Thymus (tissue), 11 donors: ENCODE measurements at regions not wholly inside any gene's neighbourhood (a gene's known extent, or its start where the extent isn't known, plus 50 kb on each side); places are given as distances from the start of the nearest gene placed in this dataset.

ENCODE experiments used
- DNase-seq, 9 donors: peaks; one replicate each; pipeline ENCODE4 v3.0.0-alpha.2; 2013; ENCODE audit warnings: low spot score in 9 of 9, low read depth in 6 of 9, missing footprints in 1 of 9
- H3K27ac ChIP-seq, 2 donors: one replicate each; pipeline ENCODE4 v1.5.1; 2013; ENCODE audit warnings: control low read depth in 1 of 2, low read depth in 1 of 2, low read length in 1 of 2, mild to moderate bottlenecking in 1 of 2, moderate library complexity in 1 of 2
- H3K27me3 ChIP-seq, 2 donors: one replicate each; pipeline ENCODE4 v1.5.1; 2013; ENCODE audit warnings: low read length in 1 of 2; ENCODE audit not compliant: control insufficient read depth in 2 of 2, insufficient read depth in 1 of 2
- H3K36me3 ChIP-seq, 2 donors: one replicate each; pipeline ENCODE4 v1.5.1; 2013; ENCODE audit warnings: low read length in 1 of 2, mild to moderate bottlenecking in 1 of 2, moderate library complexity in 1 of 2; ENCODE audit not compliant: control insufficient read depth in 2 of 2, insufficient read depth in 2 of 2
- H3K4me1 ChIP-seq, 2 donors: one replicate each; pipeline ENCODE4 v1.5.1; 2013; ENCODE audit warnings: low read length in 2 of 2; ENCODE audit not compliant: control insufficient read depth in 2 of 2, insufficient read depth in 2 of 2
- H3K4me3 ChIP-seq, 2 donors: one replicate each; pipeline ENCODE4 v1.5.1; 2013; ENCODE audit warnings: low read length in 2 of 2, control low read depth in 1 of 2, mild to moderate bottlenecking in 1 of 2
- H3K9me3 ChIP-seq, 2 donors: one replicate each; pipeline ENCODE4 v1.5.1; 2013; ENCODE audit warnings: low read length in 1 of 2, mild to moderate bottlenecking in 1 of 2; ENCODE audit not compliant: control insufficient read depth in 2 of 2, insufficient read depth in 1 of 2
- WGBS: extraction: QIAGEN DNeasy Blood & Tissue Kit; methylation state at CpG from one replicate; pipeline ENCODE4 v1.1.7; 2013; 5-methylcytosine and 5-hydroxymethylcytosine counted together
- donor health status: healthy.

DNA sequence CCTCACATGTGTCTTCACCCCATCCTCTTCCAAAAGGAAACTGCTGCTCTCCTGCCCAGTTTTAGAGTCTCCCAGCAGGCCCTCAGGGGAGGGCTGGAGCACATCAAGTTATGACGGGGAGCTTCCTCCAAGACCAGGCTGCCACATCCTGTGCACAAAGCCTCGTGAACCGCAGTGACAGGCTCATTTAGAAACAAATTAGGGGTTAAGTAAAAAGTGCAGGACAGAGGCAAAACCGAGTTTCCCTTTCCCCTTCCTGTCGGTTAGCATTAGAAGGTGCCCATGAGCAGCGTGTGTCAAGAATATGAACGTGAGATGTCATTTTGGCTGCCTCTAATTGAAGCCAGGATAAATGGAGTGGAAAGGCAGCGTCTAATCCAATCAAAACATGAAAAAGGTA, 199.7 kb downstream of the ARRDC4 start:
- WGBS: 1% methylated on average over 8 of the region's 8 CpGs
- peak in 8 of 9 donors; percentile 39 to 74 (median 62) for DNase-seq
- Histone ChIP-seq H3K27me3 (no peaks in the 10 kb centered on the region), H3K4me1 (peaks cover 17 to 25% of the 10 kb centered on the region in 2 donors), H3K36me3 (no peaks in the 10 kb centered on the region), H3K9me3 (peaks cover 0 to 5% of the 10 kb centered on the region in 2 donors), H3K27ac (peak overlapping the region in 1 of 2 donors; percentile 66), H3K4me3 (no peak overlapping the region)

DNA sequence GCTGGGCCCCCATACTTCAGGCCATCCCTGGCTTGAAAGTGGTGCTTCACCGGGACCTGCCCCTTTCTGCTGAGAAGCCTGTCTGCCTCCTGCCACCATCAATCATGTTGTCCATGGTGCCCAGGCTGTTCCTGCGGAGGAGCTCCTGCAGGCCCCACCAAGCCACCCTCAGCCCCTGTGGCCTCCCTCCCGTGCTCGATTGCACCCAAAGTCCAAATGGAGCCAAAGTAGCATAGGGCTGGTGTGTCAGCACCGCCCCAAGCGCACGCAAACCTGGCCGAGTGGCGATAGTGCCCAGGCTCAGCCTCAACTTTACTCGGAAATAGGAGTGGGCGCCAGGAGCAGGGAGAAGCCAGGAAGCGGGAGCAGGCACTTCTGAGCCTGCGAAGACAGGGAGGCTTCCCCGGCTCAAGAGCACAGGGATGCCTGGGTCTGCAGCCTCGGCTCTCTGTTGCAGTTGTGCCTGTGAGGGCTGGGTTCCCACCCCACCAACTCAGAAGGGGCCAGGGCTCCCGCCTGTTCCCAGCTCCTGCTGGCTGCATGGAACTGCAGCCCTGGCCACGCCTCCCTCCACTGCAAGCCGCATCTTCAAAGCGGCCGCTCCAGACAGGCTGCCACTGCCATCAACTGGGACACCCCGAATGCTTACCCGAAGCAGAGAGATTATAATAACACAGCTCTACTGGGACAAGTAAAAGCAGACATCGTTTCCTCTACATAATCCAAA, 203.0 kb downstream of the ARRDC4 start:
- Histone ChIP-seq H3K9me3 (peaks cover 0 to 5% of the 10 kb centered on the region in 2 donors), H3K27ac (no peak overlapping the region), H3K4me1 (peaks cover 17 to 22% of the 10 kb centered on the region in 2 donors), H3K36me3 (no peaks in the 10 kb centered on the region), H3K27me3 (no peaks in the 10 kb centered on the region), H3K4me3 (no peak overlapping the region)
- DNase-seq: no peak
- WGBS: 96% methylated on average over 23 of the region's 23 CpGs

DNA sequence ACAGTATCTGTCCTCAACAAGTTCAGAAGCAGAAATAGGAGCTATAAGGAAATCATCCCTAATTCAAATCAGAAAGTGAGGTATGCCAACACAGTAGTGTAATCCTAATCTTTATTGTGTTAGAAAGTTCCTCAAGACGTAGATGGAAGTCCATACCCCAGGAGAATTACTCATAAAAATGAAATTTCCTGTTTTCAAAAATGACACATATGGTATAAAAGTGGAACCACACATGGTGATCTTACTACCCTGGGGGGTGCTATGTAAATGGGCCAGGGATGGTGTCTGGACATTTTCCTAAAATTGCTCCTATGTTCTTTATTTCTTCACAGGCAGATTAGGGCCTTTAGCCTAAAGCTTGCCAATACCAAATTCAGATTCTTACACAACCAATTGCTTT, 204.1 kb downstream of the ARRDC4 start:
- Histone ChIP-seq H3K27me3 (no peaks in the 10 kb centered on the region), H3K4me3 (no peak overlapping the region), H3K36me3 (no peaks in the 10 kb centered on the region), H3K27ac (no peak overlapping the region), H3K9me3 (peaks cover 0 to 5% of the 10 kb centered on the region in 2 donors), H3K4me1 (peaks cover 17 to 20% of the 10 kb centered on the region in 2 donors)
- 90% methylated on average over 1 of the region's 1 CpG for WGBS
- no peak for DNase-seq

DNA sequence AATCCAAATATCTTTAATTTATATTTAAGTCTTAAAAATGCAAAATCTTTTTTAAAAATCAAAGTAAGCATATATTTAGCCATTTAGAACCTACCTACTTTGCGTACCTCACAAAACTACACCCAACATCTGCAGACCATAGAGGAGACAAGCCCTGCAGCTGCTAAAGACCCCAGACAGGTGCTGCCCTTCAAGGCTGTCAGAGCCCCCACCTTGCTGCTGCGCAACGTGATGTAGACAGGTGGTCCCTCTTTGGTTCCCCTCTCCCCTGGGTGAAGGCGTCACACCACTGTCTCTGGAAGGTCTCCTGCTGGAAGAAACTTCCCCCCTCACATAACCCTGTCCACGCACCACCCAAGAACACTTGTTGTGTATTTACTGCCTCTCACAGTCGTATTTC, 204.5 kb downstream of the ARRDC4 start:
- no peaks in the 10 kb centered on the region for H3K36me3 ChIP-seq
- H3K27ac ChIP-seq: no peak overlapping the region
- H3K27me3 ChIP-seq: no peaks in the 10 kb centered on the region
- DNase-seq: no peak
- WGBS: 89% methylated on average over 6 of the region's 6 CpGs
- peaks cover 0 to 5% of the 10 kb centered on the region in 2 donors for H3K9me3 ChIP-seq
- H3K4me3 ChIP-seq: no peak overlapping the region
- peaks cover 14 to 16% of the 10 kb centered on the region in 2 donors for H3K4me1 ChIP-seq

DNA sequence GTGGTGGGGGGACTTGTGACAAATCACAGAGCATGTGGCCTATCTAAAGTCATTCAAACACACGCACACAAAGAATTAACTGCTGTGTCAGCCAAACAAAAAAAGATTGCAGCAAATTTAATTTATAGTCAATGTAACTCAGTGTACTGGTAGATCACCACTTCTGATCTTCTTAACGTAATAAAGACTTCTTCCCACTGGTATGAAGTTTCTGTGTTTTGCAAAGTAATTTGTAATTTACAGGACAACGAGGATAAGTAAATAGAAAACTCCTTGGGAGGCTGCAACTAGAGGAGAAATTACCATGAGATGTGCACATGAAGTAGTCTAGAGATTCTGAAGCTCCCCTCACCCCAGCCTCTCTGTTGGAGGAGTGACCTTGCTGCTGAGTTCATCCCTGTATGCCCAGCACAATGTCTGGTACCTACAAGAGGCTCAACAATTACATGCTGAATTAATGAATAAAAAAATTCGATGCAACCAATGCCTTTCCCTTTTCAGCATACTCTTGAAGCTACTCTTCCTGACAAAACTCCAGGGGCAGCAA, 207.3 kb downstream of the ARRDC4 start:
- Histone ChIP-seq H3K4me3 (no peak overlapping the region), H3K27ac (no peak overlapping the region), H3K4me1 (peaks cover 2 to 4% of the 10 kb centered on the region in 2 donors), H3K27me3 (no peaks in the 10 kb centered on the region), H3K9me3 (no peaks in the 10 kb centered on the region), H3K36me3 (no peaks in the 10 kb centered on the region)
- DNase-seq: no peak
- WGBS: 91% methylated on average over 4 of the region's 4 CpGs

DNA sequence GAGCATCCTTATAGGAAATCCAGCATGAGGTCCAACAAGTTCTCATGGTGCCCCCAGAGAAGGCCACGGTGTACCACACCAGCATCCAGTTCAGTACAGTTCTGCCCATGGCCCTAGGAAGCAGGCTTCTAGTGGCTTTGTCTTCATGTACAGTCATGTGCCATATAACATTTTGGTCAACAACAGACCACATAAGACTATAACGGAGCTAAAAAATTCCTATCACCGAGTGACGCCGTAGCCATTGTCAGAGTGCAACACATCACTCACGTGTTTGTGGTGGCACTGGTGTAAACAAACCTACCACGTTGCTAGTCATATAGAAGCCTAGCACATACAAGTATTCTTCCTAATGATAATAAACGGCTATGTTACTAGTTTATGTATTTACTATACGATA, 209.0 kb downstream of the ARRDC4 start:
- Histone ChIP-seq H3K27me3 (no peaks in the 10 kb centered on the region), H3K9me3 (no peaks in the 10 kb centered on the region), H3K36me3 (no peaks in the 10 kb centered on the region), H3K4me1 (peaks cover 2 to 9% of the 10 kb centered on the region in 2 donors), H3K4me3 (no peak overlapping the region), H3K27ac (no peak overlapping the region)
- DNase-seq: peak in 2 of 9 donors; percentile 35 to 37
- WGBS: 60% methylated on average over 9 of the region's 9 CpGs

DNA sequence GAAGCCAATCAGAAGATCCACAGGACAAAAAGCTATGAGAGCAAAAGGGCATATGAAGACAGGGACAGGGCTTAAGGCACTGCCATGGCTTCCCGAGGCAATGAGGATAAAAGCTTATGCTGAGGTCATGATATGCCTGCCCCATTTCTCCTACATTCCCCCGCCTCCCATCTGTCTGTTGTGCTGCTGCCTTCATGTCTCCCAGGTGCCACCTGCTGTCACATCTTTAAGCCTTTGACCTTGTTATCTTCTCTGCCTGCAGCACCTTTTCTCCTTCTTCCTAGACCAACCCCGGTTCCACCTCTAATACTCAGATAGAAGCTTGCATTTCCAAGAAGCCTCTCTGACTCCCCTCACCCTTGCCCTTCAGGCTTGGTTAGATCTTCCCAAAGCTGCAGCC, 213.8 kb downstream of the ARRDC4 start:
- Histone ChIP-seq H3K27ac (no peak overlapping the region), H3K27me3 (peaks cover 0 to 4% of the 10 kb centered on the region in 2 donors), H3K36me3 (no peaks in the 10 kb centered on the region), H3K4me1 (peaks cover 2 to 11% of the 10 kb centered on the region in 2 donors), H3K4me3 (no peak overlapping the region), H3K9me3 (no peaks in the 10 kb centered on the region)
- peak in 6 of 9 donors; percentile 11 to 66 (median 46) for DNase-seq
- 10% methylated on average over 3 of the region's 3 CpGs for WGBS

DNA sequence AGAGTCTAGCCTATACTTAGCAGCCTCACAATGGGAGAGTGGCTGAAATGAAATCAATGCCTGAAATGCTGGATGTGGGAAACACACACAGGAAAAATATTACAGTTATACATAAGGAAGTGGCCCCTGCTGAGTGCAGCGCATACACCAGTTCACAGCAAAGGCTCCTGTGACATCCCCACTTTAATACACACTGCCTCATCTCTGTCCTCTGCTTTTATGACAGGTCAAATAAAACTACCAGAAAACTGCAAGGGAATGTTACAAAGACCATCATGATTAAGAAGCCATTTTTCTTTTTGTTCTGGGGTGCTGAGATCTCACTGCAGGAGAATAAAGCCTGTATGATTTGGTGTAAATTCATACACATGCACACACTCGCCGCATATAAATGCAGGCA, 214.3 kb downstream of the ARRDC4 start:
- Histone ChIP-seq H3K9me3 (no peaks in the 10 kb centered on the region), H3K27ac (no peak overlapping the region), H3K27me3 (peaks cover 0 to 4% of the 10 kb centered on the region in 2 donors), H3K4me1 (peaks cover 0 to 8% of the 10 kb centered on the region in 2 donors), H3K4me3 (no peak overlapping the region), H3K36me3 (no peaks in the 10 kb centered on the region)
- no peak for DNase-seq
- WGBS: 92% methylated on average over 3 of the region's 3 CpGs

DNA sequence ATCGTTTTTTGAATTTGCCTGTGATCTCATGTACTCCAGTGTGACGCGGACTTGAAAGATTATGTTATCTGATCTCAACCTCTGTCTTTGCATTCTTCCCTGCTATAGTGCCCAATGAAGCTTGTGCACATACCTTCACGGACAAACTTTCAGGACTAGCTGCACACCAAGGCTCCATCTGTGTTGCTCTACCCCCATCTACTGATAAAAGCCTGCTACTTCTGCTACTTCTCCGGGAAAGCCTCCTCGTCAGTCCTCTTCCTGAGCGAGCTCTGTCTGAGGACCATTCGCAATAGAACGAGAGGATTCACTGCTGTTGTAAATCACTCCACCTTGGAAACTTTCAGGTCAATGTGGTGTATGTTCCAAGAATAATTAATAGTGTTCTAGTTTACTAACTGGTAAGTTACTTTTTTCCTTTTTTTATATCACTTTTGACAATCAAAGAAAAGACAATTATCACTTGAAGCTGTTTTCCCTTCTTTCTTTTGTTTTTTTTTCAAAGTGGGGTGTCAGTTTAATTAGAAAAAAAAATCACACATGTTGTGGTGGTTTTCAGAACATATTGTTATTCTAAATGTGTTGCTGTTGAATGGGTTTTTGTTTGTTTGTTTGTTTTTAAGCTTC, 217.6 kb downstream of the ARRDC4 start:
- Histone ChIP-seq H3K27me3 (peaks cover 0 to 4% of the 10 kb centered on the region in 2 donors), H3K36me3 (no peaks in the 10 kb centered on the region), H3K9me3 (no peaks in the 10 kb centered on the region), H3K4me1 (peaks cover 0 to 8% of the 10 kb centered on the region in 2 donors), H3K4me3 (no peak overlapping the region), H3K27ac (no peak overlapping the region)
- WGBS: 4% methylated on average over 9 of the region's 9 CpGs
- DNase-seq: peak; percentile 29 to 77 (median 63)
